ENCODE measurements at regions not wholly inside any gene's neighbourhood (a gene's known extent, or its start where the extent isn't known, plus 50 kb on each side); places are given as distances from the start of the nearest gene placed in this dataset.

DNA sequence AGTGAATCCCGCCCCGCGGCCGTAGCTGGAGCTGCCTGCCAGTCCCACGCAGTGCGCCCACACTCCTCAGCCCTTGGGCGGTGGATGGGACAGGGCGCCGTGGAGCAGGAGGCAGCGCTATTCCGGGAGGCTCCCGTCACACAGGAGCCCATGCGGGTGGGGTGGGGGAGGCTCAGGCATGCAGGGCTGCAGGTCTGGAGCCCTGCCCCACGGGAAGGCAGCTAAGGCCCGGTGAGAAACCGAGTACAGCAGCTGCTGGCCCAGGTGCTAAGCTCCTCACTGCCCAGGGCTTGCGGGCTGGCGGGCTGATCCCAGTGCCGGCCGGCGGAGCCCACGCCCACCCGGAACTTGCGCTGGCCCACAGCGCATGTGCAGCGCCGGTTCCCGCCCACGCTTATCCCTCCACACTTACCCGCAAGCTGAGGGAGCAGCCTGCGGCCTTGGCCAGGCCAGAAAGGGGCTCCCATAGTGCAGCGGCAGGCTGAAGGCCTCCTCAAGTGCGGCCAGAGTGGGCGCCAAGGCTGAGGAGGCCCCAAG, 1152.8 kb upstream of the CELF4 start:
- H3K36me3 ChIP-seq = no peaks in the 10 kb centered on the region
- 96 to 97% (median 97%) methylated on average over 32 to 34 of the region's 34 CpGs for WGBS, 3 donors
- H3K27ac ChIP-seq = no peak overlapping the region
- no peak overlapping the region for H3K4me3 ChIP-seq
- no peaks in the 10 kb centered on the region for H3K9me3 ChIP-seq
- H3K4me1 ChIP-seq (ENCODE audit: insufficient read depth) = no peaks in the 10 kb centered on the region
- TF ChIP-seq POLR2A (IDR thresholded peaks at IDR 0.05) (no peak), EP300 (IDR thresholded peaks at IDR 0.05) (no peak)
- TF ChIP-seq, protein P1, sequence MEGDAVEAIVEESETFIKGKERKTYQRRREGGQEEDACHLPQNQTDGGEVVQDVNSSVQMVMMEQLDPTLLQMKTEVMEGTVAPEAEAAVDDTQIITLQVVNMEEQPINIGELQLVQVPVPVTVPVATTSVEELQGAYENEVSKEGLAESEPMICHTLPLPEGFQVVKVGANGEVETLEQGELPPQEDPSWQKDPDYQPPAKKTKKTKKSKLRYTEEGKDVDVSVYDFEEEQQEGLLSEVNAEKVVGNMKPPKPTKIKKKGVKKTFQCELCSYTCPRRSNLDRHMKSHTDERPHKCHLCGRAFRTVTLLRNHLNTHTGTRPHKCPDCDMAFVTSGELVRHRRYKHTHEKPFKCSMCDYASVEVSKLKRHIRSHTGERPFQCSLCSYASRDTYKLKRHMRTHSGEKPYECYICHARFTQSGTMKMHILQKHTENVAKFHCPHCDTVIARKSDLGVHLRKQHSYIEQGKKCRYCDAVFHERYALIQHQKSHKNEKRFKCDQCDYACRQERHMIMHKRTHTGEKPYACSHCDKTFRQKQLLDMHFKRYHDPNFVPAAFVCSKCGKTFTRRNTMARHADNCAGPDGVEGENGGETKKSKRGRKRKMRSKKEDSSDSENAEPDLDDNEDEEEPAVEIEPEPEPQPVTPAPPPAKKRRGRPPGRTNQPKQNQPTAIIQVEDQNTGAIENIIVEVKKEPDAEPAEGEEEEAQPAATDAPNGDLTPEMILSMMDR (IDR thresholded peaks at IDR 0.05) = no peak
- intact Hi-C loops (cut with DNase I) = loop anchor here in 1 of 4 donors (10.0 kb wide), 1 partner anchor 64 kb away; no protein-coding TSS in a partner anchor
- no peak for DNase-seq
- H3K27me3 ChIP-seq = no peaks in the 10 kb centered on the region

DNA sequence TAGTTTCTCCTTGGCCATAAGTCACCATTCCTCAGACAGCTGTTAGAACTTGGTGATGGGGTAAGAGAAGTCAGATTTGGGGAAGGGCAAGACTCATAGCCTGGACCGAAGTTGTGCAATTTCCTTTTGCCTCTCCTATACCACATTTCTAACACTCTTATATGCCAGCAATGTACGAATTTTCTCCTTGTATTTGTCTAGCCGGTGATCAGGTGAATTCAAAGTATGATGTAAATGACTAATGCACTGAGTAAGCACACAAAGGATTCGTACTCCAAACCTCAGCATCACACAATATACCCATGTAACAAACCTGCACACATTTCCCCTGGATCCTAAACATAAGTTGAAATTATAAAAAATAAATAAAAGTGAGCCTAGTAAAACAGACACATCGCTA, 1143.5 kb upstream of the CELF4 start:
- no peak for DNase-seq
- H3K4me3 ChIP-seq = no peak overlapping the region
- no peaks in the 10 kb centered on the region for H3K9me3 ChIP-seq
- TF ChIP-seq POLR2A (IDR thresholded peaks at IDR 0.05) (no peak), EP300 (IDR thresholded peaks at IDR 0.05) (no peak)
- TF ChIP-seq, protein P1 (IDR thresholded peaks at IDR 0.05) = no peak
- intact Hi-C loops (cut with DNase I) = no loop called here
- H3K27ac ChIP-seq = no peak overlapping the region
- WGBS, 3 donors = 89 to 94% (median 92%) methylated on average over 5 of the region's 5 CpGs
- H3K27me3 ChIP-seq = peaks cover 2% of the 10 kb centered on the region
- no peaks in the 10 kb centered on the region for H3K36me3 ChIP-seq
- no peaks in the 10 kb centered on the region for H3K4me1 ChIP-seq (ENCODE audit: insufficient read depth)

DNA sequence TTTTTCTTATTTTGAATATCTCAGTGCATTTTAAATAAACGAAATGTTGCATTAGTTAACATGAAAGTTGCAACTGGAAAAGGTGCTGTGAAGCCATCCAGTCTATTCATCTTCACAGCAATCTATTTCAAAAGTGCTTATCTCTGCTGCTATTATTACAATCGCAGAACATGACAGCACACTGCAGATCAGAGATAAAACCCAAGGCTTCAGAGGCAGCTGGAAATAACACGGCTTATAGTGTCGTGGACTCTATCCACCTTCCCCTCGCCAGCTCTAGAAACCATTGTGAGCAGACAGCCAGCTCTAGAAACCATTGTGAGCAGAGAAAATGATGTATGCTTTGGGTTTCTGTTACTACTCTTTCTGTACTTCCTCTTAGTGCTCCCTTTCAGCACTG, 1140.8 kb upstream of the CELF4 start:
- Histone ChIP-seq H3K4me3 (no peak overlapping the region), H3K27ac (no peak overlapping the region), H3K36me3 (no peaks in the 10 kb centered on the region), H3K4me1 (ENCODE audit: insufficient read depth) (no peaks in the 10 kb centered on the region), H3K27me3 (peaks cover 2% of the 10 kb centered on the region), H3K9me3 (no peaks in the 10 kb centered on the region)
- intact Hi-C loops (cut with DNase I) = no loop called here
- no peak for DNase-seq
- TF ChIP-seq, protein P1 (IDR thresholded peaks at IDR 0.05) = no peak
- TF ChIP-seq POLR2A (IDR thresholded peaks at IDR 0.05) (no peak), EP300 (IDR thresholded peaks at IDR 0.05) (no peak)
- WGBS, 3 donors = 59 to 67% (median 62%) methylated on average over 5 of the region's 5 CpGs

DNA sequence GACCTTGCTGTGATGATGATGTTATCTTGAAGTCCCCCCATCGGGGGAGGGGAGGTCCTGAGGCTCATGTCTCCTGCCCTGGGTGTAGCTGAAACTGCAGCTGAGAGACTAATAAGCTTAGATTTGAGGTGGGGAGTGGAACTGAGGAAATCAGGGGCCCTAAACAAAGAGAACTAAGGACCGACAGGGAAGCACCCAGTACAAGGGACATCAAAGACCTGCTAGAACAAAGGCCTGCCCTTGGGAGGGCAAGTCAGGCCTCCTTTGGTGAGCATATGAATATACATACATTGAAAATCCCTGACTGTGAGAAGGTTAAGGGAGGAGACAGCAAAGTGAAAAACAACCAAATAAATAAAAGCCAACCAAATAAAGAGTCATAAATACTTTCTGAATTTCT, 1132.5 kb upstream of the CELF4 start:
- Histone ChIP-seq H3K36me3 (no peaks in the 10 kb centered on the region), H3K4me3 (no peak overlapping the region), H3K27ac (no peak overlapping the region), H3K27me3 (no peaks in the 10 kb centered on the region), H3K9me3 (no peaks in the 10 kb centered on the region), H3K4me1 (ENCODE audit: insufficient read depth) (no peaks in the 10 kb centered on the region)
- WGBS, 3 donors = 71 to 77% (median 73%) methylated on average over 2 of the region's 2 CpGs
- intact Hi-C loops (cut with DNase I) = no loop called here
- DNase-seq = no peak
- TF ChIP-seq EP300 (IDR thresholded peaks at IDR 0.05) (no peak), POLR2A (IDR thresholded peaks at IDR 0.05) (no peak)
- TF ChIP-seq, protein P1 (IDR thresholded peaks at IDR 0.05) = no peak

All from ovary (tissue), 7 donors.